Suprapubic skin (tissue), 4 donors: ENCODE measurements at regions not wholly inside any gene's neighbourhood (a gene's known extent, or its start where the extent isn't known, plus 50 kb on each side); places are given as distances from the start of the nearest gene placed in this dataset.

Source experiments
- EP300 ChIP-seq: sonication (generic); formaldehyde crosslinking; IDR thresholded peaks from one replicate; pipeline ENCODE4 v1.6.1; 2017; ENCODE audit warnings: antibody characterized with exemption
- POLR2A ChIP-seq, 2 donors: fragments of 450-650 bp; IDR thresholded peaks; one replicate each; pipeline ENCODE4 v1.6.1; 2017; ENCODE audit warnings: antibody characterized with exemption in 2 of 2, mild to moderate bottlenecking in 2 of 2, moderate library complexity in 2 of 2
- POLR2AphosphoS5 ChIP-seq, 3 donors: sonication (generic); formaldehyde crosslinking; IDR thresholded peaks; one replicate each; pipeline ENCODE4 v1.6.1; 2017; ENCODE audit warnings: antibody characterized with exemption in 3 of 3
- TF ChIP-seq, protein P1 (sequence below), 2 donors: fragments of 200-600 bp in 1 of 2; fragments of 450-650 bp in 1 of 2; sonication (generic) in 1 of 2; IDR thresholded peaks; one replicate each; pipeline ENCODE4 v1.5.1; 2016 to 2019; ENCODE audit warnings: antibody characterized with exemption in 2 of 2, mild to moderate bottlenecking in 1 of 2, moderate library complexity in 1 of 2

DNA sequence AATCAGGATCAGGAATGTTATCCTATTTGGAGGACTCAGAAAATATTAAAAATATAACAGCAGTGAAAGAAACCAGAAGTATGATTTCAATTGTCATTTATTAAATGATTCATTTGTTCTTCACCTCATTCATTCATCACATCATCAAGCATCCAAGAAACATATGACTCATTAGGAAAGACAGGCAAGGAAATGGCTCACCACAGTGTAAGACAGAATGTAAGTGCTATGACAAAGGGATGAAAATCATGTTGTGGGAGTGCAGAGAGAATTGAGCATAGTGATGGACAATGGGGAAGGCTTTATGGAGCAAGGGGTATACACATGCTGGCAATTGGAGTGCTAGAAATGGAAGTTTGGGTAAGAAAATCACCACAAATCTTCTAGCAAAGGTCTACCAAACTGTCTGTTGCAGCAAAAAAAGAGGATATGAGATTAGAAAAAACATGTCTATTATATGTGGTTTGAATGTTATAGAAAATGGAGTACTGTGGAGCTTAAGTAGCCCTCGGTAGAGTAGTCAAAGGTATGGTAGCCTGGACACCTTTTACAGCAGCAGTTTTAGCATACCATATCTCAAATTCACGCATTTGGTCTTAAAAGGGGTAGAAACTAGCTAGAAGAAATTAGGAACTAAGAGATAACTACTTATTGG lies 111.1 kb upstream of the GPR149 start:
- TF ChIP-seq, protein P1, sequence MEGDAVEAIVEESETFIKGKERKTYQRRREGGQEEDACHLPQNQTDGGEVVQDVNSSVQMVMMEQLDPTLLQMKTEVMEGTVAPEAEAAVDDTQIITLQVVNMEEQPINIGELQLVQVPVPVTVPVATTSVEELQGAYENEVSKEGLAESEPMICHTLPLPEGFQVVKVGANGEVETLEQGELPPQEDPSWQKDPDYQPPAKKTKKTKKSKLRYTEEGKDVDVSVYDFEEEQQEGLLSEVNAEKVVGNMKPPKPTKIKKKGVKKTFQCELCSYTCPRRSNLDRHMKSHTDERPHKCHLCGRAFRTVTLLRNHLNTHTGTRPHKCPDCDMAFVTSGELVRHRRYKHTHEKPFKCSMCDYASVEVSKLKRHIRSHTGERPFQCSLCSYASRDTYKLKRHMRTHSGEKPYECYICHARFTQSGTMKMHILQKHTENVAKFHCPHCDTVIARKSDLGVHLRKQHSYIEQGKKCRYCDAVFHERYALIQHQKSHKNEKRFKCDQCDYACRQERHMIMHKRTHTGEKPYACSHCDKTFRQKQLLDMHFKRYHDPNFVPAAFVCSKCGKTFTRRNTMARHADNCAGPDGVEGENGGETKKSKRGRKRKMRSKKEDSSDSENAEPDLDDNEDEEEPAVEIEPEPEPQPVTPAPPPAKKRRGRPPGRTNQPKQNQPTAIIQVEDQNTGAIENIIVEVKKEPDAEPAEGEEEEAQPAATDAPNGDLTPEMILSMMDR (IDR thresholded peaks at IDR 0.05), result no peak
- TF ChIP-seq POLR2A (IDR thresholded peaks at IDR 0.05) (no peak), POLR2AphosphoS5 (IDR thresholded peaks at IDR 0.05) (no peak), EP300 (no peak)
